ENCODE measurements at regions not wholly inside any gene's neighbourhood (a gene's known extent, or its start where the extent isn't known, plus 50 kb on each side); places are given as distances from the start of the nearest gene placed in this dataset.

GRCh38 chr15:98164986-98165385 is 204.5 kb downstream of the ARRDC4 start:
- Histone ChIP-seq H3K9me2 (ENCODE audit: insufficient read depth) (no peaks in the 10 kb centered on the region), H3K4me2 (ENCODE audit: low read length) (no peak overlapping the region), H3K27me3 (ENCODE audit: insufficient read depth, low read length) (no peaks in the 10 kb centered on the region), H3K4me3 (replicated peaks in 1 of 2; ENCODE audit: low read depth in 1 of 2, low read length in 2 of 2) (no peak overlapping the region), H3K9ac (ENCODE audit: low read length) (no peak overlapping the region), H3K9me3 (ENCODE audit: control insufficient read depth in 1 of 2, insufficient read depth in 1 of 2, low read depth in 1 of 2, low read length in 2 of 2) (no peaks in the 10 kb centered on the region), H2AFZ (ENCODE audit: low read depth, low read length, poor library complexity, severe bottlenecking) (no peak overlapping the region), H4K20me1 (ENCODE audit: insufficient read depth) (no peaks in the 10 kb centered on the region), H3K79me2 (ENCODE audit: insufficient read depth, low read length) (no peaks in the 10 kb centered on the region), H3K36me3 (ENCODE audit: control insufficient read depth in 1 of 2, insufficient read depth in 2 of 2, low read length in 2 of 2) (no peaks in the 10 kb centered on the region), H3K4me1 (ENCODE audit: control insufficient read depth in 1 of 2, insufficient read depth in 2 of 2, low read length in 2 of 2) (no peaks in the 10 kb centered on the region), H3K27ac (ENCODE audit: low read depth, low read length) (no peak overlapping the region)
- BruUV-seq (replicated peaks), result no TSS peak
- DNase-seq (ENCODE audit: low read depth, low spot score), result no peak
- intact Hi-C loops (cut with micrococcal nuclease), result no loop called here
- ChIA-PET RAD21 (ENCODE audit: low non-redundant PET in 1 of 2, low total read pairs in 2 of 2, uncharacterized antibody in 2 of 2, unreplicated experiment in 2 of 2) (no interaction called here), CTCF (no interaction called here), POLR2A (no interaction called here)
- TF ChIP-seq EZH2phosphoT487 (IDR thresholded peaks at IDR 0.05; ENCODE audit: borderline replicate concordance) (no peak), ZNF274 (IDR thresholded peaks at IDR 0.05; ENCODE audit: low read depth, low read length) (no peak)
- ATAC-seq, result no peak

GRCh38 chr15:98167722-98168268 is 207.3 kb downstream of the ARRDC4 start:
- no peaks in the 10 kb centered on the region for H3K27me3 ChIP-seq (ENCODE audit: insufficient read depth, low read length)
- H3K4me3 ChIP-seq (replicated peaks in 1 of 2; ENCODE audit: low read depth in 1 of 2, low read length in 2 of 2), result no peak overlapping the region
- H3K9me2 ChIP-seq (ENCODE audit: insufficient read depth), result no peaks in the 10 kb centered on the region
- no peaks in the 10 kb centered on the region for H3K79me2 ChIP-seq (ENCODE audit: insufficient read depth, low read length)
- no TSS peak for BruUV-seq (replicated peaks)
- H3K36me3 ChIP-seq (ENCODE audit: control insufficient read depth in 1 of 2, insufficient read depth in 2 of 2, low read length in 2 of 2), result no peaks in the 10 kb centered on the region
- no peak overlapping the region for H3K27ac ChIP-seq (ENCODE audit: low read depth, low read length)
- H2AFZ ChIP-seq (ENCODE audit: low read depth, low read length, poor library complexity, severe bottlenecking), result no peak overlapping the region
- no peaks in the 10 kb centered on the region for H4K20me1 ChIP-seq (ENCODE audit: insufficient read depth)
- POLR2A ChIA-PET, result no interaction called here
- CTCF ChIA-PET, result no interaction called here
- no peaks in the 10 kb centered on the region for H3K9me3 ChIP-seq (ENCODE audit: control insufficient read depth in 1 of 2, insufficient read depth in 1 of 2, low read depth in 1 of 2, low read length in 2 of 2)
- H3K4me2 ChIP-seq (ENCODE audit: low read length), result no peak overlapping the region
- no peak for ATAC-seq
- H3K9ac ChIP-seq (ENCODE audit: low read length), result no peak overlapping the region
- DNase-seq (ENCODE audit: low read depth, low spot score), result no peak
- RAD21 ChIA-PET (ENCODE audit: low non-redundant PET in 1 of 2, low total read pairs in 2 of 2, uncharacterized antibody in 2 of 2, unreplicated experiment in 2 of 2), result no interaction called here
- H3K4me1 ChIP-seq (ENCODE audit: control insufficient read depth in 1 of 2, insufficient read depth in 2 of 2, low read length in 2 of 2), result no peaks in the 10 kb centered on the region
- intact Hi-C loops (cut with micrococcal nuclease), result no loop called here
- TF ChIP-seq ZFX (IDR thresholded peaks at IDR 0.05), result no peak
- no peak for TF ChIP-seq CBX3 (IDR thresholded peaks at IDR 0.05; ENCODE audit: low read depth)
- no peak for TF ChIP-seq RAD21 (IDR thresholded peaks at IDR 0.05; ENCODE audit: low read depth)
- no peak for TF ChIP-seq MAX (IDR thresholded peaks at IDR 0.05)
- no peak for TF ChIP-seq ELF1 (IDR thresholded peaks at IDR 0.05; ENCODE audit: borderline replicate concordance, low read depth)
- no peak for TF ChIP-seq TCF7L2 (IDR thresholded peaks at IDR 0.05; ENCODE audit: borderline replicate concordance, extremely low read depth, insufficient read depth, insufficient read length)
- no peak for TF ChIP-seq EZH2phosphoT487 (IDR thresholded peaks at IDR 0.05; ENCODE audit: borderline replicate concordance)
- TF ChIP-seq ZBTB33 (IDR thresholded peaks at IDR 0.05; ENCODE audit: extremely low read depth, insufficient replicate concordance, low read length), result no peak
- TF ChIP-seq CTCF (IDR thresholded peaks at IDR 0.05 in 2 of 3, conservative IDR thresholded peaks at IDR 0.05 in 1 of 3; ENCODE audit: borderline replicate concordance in 1 of 3, insufficient read depth in 1 of 3, low read depth in 2 of 3, low read length in 2 of 3), result no peak
- no peak for TF ChIP-seq SIN3A (IDR thresholded peaks at IDR 0.05; ENCODE audit: low read depth)
- TF ChIP-seq CEBPB (IDR thresholded peaks at IDR 0.05; ENCODE audit: low read depth), result no peak
- no peak for TF ChIP-seq ATF3 (IDR thresholded peaks at IDR 0.05)
- TF ChIP-seq EGR1 (IDR thresholded peaks at IDR 0.05; ENCODE audit: low read depth), result no peak
- no peak for TF ChIP-seq POLR2AphosphoS5 (IDR thresholded peaks at IDR 0.05; ENCODE audit: low read depth, low read length)
- TF ChIP-seq SP1 (IDR thresholded peaks at IDR 0.05; ENCODE audit: low read depth), result no peak
